HEK293T (cell line): ENCODE measurements at regions not wholly inside any gene's neighbourhood (a gene's known extent, or its start where the extent isn't known, plus 50 kb on each side); places are given as distances from the start of the nearest gene placed in this dataset.

Experiments used
- CTCF ChIA-PET: fragments of 350-600 bp; formaldehyde crosslinking; extraction: SDS; loops from one replicate; lab custom pipeline; 2021; ENCODE audit warnings: antibody characterized with exemption, inconsistent platforms; lab: Yijun Ruan, JAX
- POLR2A ChIA-PET: fragments of 350-600 bp; formaldehyde crosslinking; extraction: SDS; loops from one replicate; lab custom pipeline; 2020; ENCODE audit warnings: antibody characterized with exemption, inconsistent platforms; lab: Yijun Ruan, JAX
- DNase-seq: peaks from one replicate; pipeline ENCODE4 v3.0.0; 2012; ENCODE audit warnings: mixed read lengths; ENCODE audit errors: extremely low spot score
- ARNT ChIP-seq: fragments of 450-650 bp; IDR thresholded peaks from 2 replicates; pipeline ENCODE4 v1.6.1; 2017; ENCODE audit warnings: mild to moderate bottlenecking
- BHLHE40 ChIP-seq: fragments of 450-650 bp; IDR thresholded peaks from 2 replicates; pipeline ENCODE4 v1.6.1; 2016; ENCODE audit warnings: mild to moderate bottlenecking, moderate library complexity, borderline replicate concordance
- CTBP1 ChIP-seq: fragments of 450-650 bp; IDR thresholded peaks from 2 replicates; pipeline ENCODE4 v1.6.1; 2016; ENCODE audit warnings: borderline replicate concordance
- ELF4 ChIP-seq: fragments of 450-650 bp; IDR thresholded peaks from 2 replicates; pipeline ENCODE4 v1.6.1; 2017; ENCODE audit warnings: antibody characterized with exemption
- FOXA1 ChIP-seq: fragments of 450-650 bp; IDR thresholded peaks from 2 replicates; pipeline ENCODE4 v1.6.1; 2016; ENCODE audit warnings: mild to moderate bottlenecking
- FOXK2 ChIP-seq: fragments of 450-650 bp; IDR thresholded peaks from 2 replicates; pipeline ENCODE4 v1.6.1; 2016; ENCODE audit warnings: mild to moderate bottlenecking
- FOXM1 ChIP-seq: fragments of 450-650 bp; IDR thresholded peaks from 2 replicates; pipeline ENCODE4 v1.6.1; 2017; ENCODE audit warnings: mild to moderate bottlenecking, borderline replicate concordance
- HDGF ChIP-seq: fragments of 450-650 bp; IDR thresholded peaks from 2 replicates; pipeline ENCODE4 v1.6.1; 2017; ENCODE audit warnings: antibody characterized with exemption, borderline replicate concordance
- L3MBTL2 ChIP-seq: fragments of 450-650 bp; conservative IDR thresholded peaks from 2 replicates; pipeline ENCODE4 v1.6.1; 2016; ENCODE audit warnings: mild to moderate bottlenecking
- LEF1 ChIP-seq: fragments of 450-650 bp; IDR thresholded peaks from 2 replicates; pipeline ENCODE4 v1.6.1; 2017; ENCODE audit warnings: mild to moderate bottlenecking, borderline replicate concordance
- NFRKB ChIP-seq: fragments of 450-650 bp; IDR thresholded peaks from 2 replicates; pipeline ENCODE4 v1.6.1; 2016; ENCODE audit warnings: mild to moderate bottlenecking, moderate library complexity
- SP1 ChIP-seq: fragments of 450-650 bp; IDR thresholded peaks from 2 replicates; pipeline ENCODE4 v1.6.1; 2017
- SUZ12 ChIP-seq: fragments of 450-650 bp; IDR thresholded peaks from 2 replicates; pipeline ENCODE4 v1.6.1; 2016; ENCODE audit warnings: mild to moderate bottlenecking
- TARDBP ChIP-seq: fragments of 450-650 bp; IDR thresholded peaks from 2 replicates; pipeline ENCODE4 v1.6.1; 2016
- ZNF384 ChIP-seq: fragments of 450-650 bp; IDR thresholded peaks from 2 replicates; pipeline ENCODE4 v1.6.1; 2016
- TF ChIP-seq, protein P1 (sequence below): fragments of 450-650 bp; IDR thresholded peaks from 2 replicates; pipeline ENCODE4 v1.6.1; 2016

DNA sequence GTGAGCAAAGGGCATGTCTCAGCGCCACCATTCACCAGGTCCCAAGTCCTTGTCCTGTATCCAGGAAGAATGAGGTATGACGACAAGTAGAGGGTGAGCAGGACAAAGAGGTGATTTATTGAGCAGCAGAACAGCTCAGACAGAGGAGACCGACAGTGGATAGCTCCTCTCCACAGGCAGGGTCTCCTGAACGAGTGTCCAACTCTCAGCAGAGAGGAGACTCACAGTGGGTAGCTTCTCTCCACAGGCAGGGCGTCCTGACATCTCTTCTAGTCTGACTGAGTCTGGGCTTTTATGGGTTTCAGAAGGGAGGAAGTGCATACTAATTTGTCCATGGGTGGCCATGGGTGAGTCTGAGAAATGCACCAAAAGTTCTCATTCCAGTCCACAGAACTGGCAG is 204.7 kb downstream of the ANKRD60 start:
- TF ChIP-seq TARDBP (no peak), NFRKB (no peak), CTBP1 (no peak), FOXK2 (no peak), SP1 (no peak), ZNF384 (no peak)
- TF ChIP-seq, protein P1, sequence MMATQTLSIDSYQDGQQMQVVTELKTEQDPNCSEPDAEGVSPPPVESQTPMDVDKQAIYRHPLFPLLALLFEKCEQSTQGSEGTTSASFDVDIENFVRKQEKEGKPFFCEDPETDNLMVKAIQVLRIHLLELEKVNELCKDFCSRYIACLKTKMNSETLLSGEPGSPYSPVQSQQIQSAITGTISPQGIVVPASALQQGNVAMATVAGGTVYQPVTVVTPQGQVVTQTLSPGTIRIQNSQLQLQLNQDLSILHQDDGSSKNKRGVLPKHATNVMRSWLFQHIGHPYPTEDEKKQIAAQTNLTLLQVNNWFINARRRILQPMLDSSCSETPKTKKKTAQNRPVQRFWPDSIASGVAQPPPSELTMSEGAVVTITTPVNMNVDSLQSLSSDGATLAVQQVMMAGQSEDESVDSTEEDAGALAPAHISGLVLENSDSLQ: no peak
- ChIA-PET POLR2A (no interaction called here), CTCF (no interaction called here)
- no peak for DNase-seq

DNA sequence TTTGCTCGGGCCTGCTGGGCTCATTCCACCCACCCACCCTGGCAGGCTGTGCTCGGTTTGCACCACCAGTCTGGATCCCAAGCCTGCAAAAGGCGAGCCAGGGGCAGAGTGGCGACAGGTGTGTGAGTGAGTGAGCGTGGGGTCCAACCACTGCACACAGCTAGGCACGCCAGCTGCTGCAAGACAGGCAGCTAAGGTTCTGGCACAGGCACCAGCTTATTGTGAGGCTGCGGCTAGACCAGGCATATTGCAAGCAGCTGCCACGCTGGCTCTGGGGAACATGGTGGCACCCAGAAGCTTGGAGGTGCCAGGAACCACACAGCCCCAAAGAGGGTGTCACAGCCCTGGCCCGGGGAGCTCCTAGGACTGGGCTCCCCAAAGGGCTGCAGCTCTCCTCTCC is 205.1 kb downstream of the ANKRD60 start:
- no peak for TF ChIP-seq ZNF384
- ChIA-PET POLR2A (no interaction called here), CTCF (no interaction called here)
- DNase-seq: no peak

DNA sequence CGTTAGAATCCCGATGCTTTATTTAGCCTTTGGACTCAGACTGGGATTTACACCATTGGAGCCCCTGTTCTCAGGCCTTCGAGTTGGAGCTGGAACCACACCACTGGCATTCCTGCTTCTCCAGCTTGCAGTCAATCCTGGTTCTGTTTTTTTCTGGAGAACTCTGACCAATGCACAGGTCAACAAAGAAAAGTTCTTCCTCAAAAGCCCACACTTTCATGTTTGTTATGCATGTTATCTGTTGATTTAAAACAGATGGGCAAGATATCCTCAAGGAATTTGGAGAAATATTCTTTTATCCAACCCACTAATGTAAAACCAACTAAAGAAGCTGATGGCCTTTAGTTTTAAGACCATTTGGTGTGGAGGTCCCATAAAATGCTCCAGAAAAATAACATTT is 205.7 kb downstream of the ANKRD60 start:
- TF ChIP-seq CTBP1: no peak
- TF ChIP-seq LEF1: no peak
- TF ChIP-seq, protein P1: no peak
- no peak for TF ChIP-seq L3MBTL2
- TF ChIP-seq TARDBP: no peak
- no peak for TF ChIP-seq ZNF384
- TF ChIP-seq FOXA1: no peak
- no peak for TF ChIP-seq BHLHE40
- no peak for TF ChIP-seq FOXM1
- TF ChIP-seq ARNT: no peak
- no peak for TF ChIP-seq SUZ12
- CTCF ChIA-PET: no interaction called here
- DNase-seq: no peak
- POLR2A ChIA-PET: no interaction called here

DNA sequence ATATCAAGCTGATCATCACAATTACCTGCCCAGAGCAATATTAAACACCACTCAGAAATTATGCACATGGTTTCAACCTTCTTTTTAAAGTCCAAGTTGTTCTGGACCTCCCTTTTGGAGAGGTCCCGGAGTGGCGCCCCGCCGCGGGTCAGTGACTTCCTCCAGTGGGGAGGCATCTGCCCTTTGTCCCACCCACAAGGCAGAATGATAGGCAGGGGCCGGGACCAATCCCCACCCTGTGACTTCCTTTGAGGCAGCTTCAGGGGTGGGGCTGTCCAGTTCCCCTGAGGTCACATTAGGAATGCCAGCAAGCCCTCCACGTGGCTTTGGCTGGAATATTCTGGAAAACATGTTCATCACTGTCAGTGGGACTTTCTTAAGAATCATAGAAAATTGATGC is 207.0 kb downstream of the ANKRD60 start:
- peak; percentile 17 for DNase-seq
- CTCF ChIA-PET: no interaction called here
- TF ChIP-seq, protein P1: peak; percentile 95
- no peak for TF ChIP-seq SP1
- POLR2A ChIA-PET: no interaction called here

DNA sequence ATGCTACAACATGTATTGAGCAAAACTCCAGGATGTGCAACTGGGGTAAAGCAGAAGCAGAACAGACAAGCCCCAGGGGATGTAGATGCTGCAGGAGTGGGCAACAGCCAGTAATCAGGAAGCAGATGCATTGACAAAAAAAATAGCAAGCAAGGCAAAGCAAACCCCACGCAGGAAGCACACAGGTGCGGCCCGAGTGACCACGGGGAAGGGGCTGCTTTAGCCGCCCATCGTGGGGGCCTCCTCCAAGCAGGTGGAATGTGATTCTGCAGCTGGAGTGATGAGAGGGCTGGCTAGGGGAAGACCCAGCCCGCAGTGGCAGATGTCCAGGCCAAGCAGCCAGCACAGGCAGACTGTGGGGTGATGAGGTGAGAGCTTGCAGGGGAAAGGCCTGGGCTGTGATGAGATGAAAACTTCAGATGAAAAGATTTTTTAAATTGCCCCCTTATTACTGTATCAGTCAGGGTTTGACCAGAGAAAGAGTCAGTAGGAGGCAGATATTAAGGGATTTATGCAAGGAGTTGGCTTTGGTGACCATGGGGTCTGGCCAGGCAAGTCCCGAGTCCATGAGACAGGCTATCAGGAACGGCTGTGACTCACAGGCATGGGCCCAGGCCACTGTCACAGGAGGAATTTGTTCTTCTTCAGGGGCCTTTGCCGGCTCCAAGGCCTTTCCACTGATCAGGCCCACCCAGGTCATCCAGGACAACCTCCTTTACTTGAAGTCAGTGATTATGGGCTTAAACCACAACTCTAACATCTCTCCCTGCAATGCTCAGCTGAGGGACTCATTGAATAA is 207.6 kb downstream of the ANKRD60 start:
- POLR2A ChIA-PET: no interaction called here
- no peak for DNase-seq
- CTCF ChIA-PET: no interaction called here

DNA sequence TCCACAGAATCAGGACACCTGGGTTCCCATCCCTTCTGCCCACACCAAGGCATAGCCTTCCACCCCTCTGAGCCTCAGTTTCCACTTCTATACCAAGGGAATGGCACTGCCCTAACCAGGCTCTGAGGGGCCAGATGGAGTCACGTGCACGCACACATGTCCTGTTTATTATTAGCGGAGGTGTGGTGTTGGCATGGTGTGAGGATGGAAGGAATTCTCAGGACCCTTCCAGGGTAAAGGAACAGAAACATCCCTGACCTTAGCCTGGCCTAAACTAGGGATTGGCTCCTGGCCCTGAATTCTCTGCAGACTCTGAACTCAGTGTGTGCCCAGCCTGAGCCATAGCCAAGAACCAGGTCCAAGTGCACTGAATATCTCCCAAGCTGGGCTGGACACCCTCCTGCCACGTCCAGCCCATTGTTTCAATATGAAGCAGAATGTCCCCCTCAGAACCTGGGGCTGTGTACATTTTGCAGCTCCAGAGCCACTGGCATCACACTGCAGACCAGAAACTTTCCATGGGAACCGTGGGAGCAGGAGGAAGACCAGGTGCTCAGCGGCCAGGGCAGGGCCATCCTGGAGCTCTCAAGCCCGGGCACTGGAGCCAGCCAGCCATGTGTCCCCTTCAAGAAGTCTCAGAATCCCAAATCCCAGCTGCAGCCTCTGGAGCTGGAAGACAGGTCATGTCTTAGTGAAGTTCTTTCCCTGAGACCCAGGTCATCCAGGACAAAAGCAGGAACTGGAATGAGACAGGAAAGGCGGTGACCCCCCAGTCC is 208.4 kb downstream of the ANKRD60 start:
- CTCF ChIA-PET: no interaction called here
- POLR2A ChIA-PET: no interaction called here
- TF ChIP-seq NFRKB (no peak), ARNT (no peak), ZNF384 (no peak), HDGF (no peak), FOXA1 (no peak), LEF1 (no peak), FOXK2 (no peak), FOXM1 (no peak), ELF4 (no peak), SUZ12 (no peak), TARDBP (no peak), L3MBTL2 (no peak), SP1 (no peak), BHLHE40 (no peak), CTBP1 (no peak)
- TF ChIP-seq, protein P1: no peak
- no peak for DNase-seq

More for the DNA sequence above, 207.6 kb downstream of the ANKRD60 start:
- TF ChIP-seq SUZ12 (no peak), CTBP1 (no peak), ARNT (no peak), ZNF384 (no peak), FOXM1 (no peak), SP1 (no peak), L3MBTL2 (no peak), TARDBP (no peak), NFRKB (no peak), BHLHE40 (no peak)
- TF ChIP-seq, protein P1: no peak
